HS-27A (cell line): ENCODE measurements at regions not wholly inside any gene's neighbourhood (a gene's known extent, or its start where the extent isn't known, plus 50 kb on each side); places are given as distances from the start of the nearest gene placed in this dataset.
A peak's percentile ranks its signal among the peaks of the same experiment; 100 is the strongest.
"Not testable (repeated sequence)": the region's sequence is repeated elsewhere in the genome, so short reads cannot be mapped to it uniquely, and the experiment has no call there.

ENCODE experiments used
- DNase-seq: peaks from one replicate; pipeline ENCODE4 v3.0.0-alpha.2; 2012; ENCODE audit warnings: low read depth, missing footprints

DNA sequence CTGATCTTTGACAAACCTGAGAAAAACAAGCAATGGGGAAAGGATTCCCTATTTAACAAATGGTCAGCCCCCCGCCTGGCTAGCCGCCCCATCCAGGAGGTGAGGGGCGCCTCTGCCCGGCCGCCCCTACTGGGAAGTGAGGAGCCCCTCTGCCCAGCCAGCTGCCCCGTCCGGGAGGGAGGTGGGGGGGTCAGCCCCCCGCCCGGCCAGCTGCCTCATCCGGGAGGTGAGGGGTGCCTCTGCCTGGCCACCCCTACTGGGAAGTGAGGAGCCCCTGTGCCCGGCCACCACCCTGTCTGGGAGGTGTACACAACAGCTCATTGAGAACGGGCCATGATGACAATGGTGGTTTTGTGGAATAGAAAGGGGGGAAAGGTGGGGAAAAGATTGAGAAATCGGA, 717.1 kb downstream of the COL12A1 start:
- DNase-seq = not testable (repeated sequence)

DNA sequence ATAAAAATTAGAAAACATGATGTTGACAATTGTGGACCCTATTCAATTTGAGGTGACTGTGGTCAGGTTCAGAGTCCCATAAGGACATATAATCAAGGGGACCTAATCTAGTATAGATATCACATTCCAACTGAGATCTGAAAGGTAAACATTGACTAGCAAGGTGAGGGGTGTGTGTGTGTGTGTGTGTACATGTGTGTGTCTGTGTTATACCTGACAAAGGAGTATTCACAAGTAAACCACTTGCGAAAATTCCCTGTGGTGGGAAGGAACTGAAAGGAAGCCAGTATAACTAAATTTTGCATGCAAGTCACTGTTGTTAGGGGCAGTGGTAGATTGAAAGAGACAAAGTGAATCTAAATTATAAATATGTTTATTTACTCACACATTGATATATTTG, 723.7 kb downstream of the COL12A1 start:
- DNase-seq = no peak

DNA sequence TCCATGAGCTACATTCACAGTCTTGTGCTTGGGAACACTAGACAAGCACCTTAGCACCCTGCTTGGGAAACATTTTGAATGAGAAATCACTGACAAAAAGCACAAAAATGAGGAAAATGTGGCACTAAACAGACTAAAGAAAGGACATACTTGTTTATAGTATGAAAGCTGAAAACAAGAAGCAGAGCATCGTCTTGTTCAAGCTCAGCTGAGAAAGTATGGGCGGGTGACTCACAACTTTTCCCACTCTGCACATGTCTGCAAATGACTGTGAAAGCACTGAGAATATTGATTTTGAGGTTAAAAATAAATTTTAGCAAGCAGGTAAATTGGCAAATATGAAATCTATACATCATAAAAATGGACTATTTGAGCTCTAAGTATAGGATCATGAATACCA, 725.3 kb downstream of the COL12A1 start:
- no peak for DNase-seq

DNA sequence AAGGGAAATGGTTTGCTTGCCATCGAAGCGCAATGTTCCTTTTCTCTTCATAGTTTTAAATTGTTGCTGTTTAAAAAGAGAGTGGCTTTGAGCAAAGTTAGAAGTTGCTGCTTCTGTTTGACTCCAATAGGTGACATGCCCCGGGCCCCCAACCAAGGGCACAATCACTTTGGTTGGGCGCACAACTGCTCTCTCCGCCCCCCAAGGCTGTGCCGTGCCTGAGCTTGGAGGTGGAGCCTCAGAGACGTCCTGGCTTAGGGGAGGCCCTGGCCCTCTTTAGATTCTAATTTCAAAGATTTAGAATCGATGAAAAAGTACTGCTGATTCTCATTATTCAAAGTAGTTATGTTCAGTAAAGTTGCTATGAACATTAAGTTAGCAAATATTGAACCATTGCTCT, 725.9 kb downstream of the COL12A1 start:
- DNase-seq = no peak

DNA sequence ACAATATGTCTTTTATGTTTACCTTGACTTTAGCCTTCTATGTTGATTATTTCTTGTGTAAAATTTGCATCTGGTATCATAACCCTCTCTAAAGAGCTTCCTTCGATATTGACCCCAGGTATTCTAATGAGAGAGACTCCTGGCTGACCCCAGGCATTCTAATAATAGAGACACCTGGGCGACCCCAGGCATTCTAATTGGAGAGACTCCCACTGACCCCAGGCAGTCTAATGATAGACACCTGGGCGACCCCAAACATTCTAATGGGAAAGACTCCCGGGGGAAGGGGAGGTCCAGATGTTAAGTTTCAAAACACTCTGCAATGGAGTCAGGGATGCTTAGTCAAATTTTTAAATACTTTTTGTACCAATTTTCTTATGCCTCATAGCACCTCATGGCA, 726.4 kb downstream of the COL12A1 start:
- DNase-seq = no peak

DNA sequence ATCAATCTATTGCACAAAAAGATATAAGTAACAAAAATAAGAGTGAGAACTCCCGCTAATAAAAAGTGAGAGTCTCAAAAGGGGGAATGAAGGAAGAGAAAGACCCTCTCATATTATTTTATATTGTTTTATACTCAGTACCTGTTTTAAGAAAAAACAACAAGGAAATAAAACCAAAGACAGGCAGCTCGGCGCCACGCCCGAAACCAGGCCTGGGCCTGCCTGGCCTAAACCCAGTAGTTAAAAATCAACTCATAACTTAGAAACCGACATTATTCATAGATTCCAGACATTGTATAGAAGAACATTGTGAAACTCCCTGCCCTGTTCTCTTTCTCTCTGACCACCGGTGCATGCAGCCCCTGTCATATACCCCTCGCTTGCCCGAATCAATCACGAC, 731.8 kb downstream of the COL12A1 start:
- DNase-seq = not testable (repeated sequence)

DNA sequence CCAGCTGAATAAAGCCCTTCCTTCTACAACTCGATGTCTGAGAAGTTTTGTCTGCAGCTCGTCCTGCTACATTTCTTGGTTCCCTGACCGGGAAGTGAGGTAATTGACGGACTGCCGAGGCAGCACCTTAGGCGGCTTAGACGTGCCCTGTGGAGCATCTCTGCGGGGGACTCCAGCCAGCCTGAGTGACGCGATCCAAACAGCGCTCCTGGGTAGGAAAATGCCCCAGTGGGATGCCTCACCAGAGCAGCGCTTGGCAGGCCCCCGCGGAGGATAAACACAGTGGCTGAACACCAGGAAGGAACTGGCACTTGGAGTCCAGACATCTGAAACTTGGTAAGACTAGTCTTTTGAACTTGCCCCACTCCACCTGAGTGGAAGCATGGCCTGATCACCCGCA, 737.3 kb downstream of the COL12A1 start:
- DNase-seq = not testable (repeated sequence)

DNA sequence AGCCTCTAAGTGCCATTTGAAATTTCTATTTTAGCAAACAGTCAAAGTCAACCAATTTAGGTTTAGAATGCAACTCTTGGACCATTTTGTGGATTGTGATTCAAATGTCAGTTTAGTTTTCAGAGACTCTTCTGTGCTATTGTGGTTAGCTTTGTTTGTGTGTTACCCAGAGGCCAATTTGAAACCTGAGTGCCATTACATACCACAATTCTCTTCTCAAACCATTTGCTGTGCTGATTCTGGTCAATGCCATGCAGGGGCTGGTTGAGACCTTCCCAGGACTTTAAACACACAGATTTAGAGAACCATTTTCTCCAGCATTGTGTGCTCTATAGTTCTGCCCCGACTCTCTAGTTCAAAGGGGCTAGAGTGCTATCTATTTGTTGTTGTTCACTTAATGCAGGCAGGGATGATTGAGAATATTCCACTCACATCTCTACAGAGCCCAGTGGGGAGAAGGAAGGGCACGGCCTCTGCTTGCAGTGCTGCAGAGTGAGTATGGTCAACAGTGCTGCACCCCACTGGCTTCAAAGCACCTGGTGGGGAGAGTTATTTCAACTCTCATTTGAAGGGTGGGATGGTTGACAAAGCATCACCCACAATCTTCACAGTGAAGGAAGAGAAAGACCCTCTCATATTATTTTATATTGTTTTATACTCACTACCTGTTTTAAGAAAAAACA, 738.2 kb downstream of the COL12A1 start:
- DNase-seq = no peak

DNA sequence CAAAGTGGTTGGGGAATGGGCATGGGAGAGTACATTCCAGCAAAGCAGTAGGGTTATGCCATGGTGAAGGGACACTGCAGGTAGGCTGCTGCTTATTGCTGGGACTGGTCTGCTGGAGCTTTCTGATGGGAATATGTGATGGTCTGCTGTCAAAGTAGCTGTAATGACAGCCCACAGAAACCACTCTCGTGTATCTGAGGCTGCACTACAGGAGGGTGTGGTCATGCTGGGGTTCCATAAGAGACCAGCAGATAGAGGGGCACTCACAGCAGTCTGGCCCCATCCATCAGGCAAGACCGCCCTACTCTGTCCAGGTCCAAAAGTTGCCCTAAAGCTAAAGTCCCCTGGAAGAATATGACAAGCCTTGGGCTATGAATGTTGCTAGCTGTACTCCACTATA, 739.3 kb downstream of the COL12A1 start:
- DNase-seq = no peak

DNA sequence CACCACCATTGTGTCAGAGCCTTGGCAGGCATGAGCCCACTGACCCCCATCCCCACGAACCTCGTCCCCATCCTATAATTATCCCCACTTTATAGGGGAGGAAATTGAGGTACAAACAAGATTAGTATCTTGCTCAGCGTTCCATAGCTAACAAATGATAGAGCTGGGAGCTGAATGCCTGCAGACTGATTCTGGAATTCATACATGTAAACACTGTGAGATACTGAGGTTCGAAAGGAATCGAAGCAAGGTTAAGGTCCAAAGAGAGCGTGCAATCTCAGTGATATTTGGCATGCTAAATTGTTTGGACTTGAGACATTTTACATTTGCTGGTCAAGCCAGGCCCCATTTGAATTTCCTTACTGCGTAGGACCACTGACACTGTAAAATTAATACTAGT, 746.6 kb downstream of the COL12A1 start:
- no peak for DNase-seq

DNA sequence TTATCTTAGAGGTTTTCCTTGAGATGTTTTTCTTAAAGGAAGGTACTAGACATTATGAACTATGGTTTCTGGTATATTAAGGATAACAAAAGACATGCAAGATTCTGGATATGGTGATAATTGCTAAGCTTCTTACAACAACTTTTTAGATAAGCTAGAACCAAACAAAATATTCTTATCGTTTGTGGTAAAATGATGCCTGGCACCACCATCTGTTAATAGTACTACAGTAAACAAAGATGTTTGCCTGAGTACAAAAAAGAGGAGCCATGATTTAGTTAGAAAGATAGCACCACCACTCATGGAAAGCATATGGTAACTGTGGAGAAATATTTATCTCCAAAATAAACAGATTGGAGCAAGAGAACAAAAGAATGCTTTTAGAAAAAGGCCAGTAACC, 747.3 kb downstream of the COL12A1 start:
- DNase-seq = no peak

DNA sequence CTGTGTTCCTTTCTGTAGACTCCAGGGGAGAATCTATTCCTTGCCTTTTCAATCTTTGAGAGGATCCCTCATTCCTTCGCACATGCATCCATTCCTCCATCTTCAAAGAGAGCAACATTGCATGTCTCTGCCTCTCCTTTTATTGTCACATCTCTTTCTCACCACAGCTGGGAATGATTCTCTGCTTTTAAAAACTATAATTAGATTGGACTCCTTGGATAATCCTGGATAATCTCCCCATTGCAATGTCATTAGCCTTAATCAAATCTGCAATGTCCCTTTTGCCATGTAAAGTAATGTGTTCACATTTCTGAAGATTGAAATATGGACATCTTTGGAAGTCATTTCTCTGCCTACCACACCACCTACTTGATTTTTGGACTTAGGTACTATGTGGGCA, 750.1 kb downstream of the COL12A1 start:
- no peak for DNase-seq

DNA sequence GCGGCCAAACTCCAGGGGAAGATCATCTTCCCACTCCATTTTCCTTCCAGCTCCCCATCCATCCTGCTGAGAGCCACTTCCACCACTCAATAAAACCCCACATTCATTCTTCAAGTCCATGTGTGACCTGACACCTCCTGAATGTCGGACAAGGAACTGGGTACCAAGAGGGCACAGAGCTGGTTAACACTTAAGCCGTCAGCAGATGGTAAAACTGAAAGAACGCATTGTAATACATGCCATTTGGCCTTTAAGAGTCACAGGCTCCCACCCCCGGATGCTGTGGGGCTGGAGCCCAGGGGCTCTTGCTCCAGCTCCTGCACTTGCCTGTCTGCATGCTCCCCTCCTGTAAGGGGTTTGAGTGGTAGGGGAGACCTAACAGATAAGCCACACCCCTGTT, 753.9 kb downstream of the COL12A1 start:
- DNase-seq = no peak

DNA sequence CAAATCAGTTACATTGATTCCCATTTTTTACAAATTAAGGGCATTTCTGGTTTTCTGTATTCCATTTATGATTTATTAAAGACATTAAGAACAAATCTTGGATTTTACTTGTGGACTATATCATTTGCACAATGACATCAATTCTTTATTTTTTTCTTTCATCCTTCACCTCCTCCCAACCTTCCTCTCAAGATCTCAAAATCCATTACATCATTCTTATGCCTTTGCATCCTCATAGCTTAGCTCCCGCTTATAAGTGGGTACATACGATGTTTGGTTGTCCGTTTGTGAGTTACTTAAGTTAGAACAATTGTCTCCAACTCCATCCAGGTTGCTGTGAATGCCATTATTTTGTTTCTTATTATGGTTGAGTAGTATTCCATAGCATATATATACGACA, 752.8 kb downstream of the CD109 start:
- DNase-seq = no peak

DNA sequence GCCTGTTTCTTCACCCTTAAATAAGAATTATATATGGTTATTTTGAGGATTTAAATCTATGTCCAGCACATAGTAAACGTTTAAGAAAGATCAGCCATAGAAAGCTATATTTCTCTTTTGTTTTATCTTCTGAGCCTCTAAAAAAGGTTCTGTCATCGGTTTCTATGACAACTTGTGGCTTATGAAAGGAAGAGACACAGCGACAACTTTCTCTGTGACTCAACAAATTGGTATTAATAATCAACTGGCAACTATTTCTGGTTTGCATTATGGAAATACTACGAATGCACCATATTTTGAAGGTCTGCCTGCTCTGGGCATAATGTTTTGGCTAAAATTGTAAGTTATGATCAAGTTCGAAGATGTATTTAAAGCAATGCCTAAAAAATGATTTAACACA, 751.0 kb downstream of the CD109 start:
- peak; percentile 8 for DNase-seq

DNA sequence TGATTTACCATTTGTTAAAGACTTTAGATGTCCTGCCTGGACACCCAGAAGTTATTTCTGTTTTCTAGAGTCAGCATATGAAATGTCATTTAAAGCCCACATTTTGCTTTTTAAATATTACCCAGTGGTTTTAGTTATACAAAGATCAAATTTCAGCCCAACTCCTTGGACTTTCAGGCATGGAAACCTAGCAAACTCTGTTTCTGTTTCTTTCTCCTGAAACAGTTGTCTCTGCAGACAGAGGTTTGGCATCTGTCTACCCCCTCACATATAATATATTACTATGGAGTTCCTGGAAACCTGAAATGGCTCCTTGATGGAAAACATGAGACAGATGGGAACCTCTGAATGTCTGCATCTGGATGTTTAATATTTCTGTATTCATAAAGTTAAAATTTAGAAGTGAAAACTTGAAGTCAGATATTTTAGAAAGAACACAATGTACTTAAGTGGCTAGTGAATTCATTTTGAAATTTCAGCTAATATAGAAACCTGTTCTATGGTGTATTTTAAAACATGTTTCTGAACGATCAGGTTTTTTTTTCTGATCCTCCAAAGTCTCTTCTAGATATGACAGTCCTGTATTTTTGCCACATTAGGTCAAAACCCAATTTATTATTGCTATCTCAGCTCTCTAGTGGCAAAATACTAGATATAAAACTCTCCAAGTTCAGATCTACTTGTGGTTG, 743.3 kb downstream of the CD109 start:
- no peak for DNase-seq

DNA sequence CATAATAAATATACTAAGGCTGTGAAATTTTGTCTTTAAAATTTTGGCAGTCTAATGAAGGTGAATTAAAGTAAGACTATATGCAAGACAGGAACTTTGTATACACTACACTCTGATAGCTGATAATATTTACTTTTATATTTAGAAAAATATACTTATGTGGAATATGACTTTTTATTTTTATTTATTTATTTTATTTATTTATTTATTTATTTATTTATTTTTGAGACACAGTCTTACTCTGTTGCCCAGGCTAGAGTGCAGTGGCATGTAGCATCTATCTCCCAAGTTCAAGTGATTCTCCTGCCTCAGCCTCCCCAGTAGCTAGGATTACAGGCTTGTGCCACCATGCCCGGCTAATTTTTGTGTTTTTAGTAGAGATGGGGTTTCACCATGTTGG, 742.4 kb downstream of the CD109 start:
- not testable (repeated sequence) for DNase-seq

DNA sequence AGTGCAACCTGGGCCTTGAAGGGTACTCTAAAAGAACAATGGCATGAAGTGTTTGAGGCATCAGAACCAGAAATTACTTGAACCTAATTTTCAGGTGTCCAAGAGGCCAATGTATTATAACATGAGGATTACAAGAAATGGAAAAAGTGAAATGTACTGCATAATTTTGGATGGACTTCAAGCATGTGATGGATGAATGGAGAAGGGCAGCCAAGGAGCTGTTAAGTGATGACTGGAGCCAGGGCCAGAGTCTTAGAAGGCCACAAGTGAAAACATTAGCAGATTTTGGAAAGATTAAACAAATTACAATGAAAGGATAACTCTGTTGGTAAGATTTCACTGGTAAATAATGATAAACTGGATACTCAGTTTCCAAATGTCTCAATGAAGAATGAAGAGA, 738.2 kb downstream of the CD109 start:
- DNase-seq = no peak

DNA sequence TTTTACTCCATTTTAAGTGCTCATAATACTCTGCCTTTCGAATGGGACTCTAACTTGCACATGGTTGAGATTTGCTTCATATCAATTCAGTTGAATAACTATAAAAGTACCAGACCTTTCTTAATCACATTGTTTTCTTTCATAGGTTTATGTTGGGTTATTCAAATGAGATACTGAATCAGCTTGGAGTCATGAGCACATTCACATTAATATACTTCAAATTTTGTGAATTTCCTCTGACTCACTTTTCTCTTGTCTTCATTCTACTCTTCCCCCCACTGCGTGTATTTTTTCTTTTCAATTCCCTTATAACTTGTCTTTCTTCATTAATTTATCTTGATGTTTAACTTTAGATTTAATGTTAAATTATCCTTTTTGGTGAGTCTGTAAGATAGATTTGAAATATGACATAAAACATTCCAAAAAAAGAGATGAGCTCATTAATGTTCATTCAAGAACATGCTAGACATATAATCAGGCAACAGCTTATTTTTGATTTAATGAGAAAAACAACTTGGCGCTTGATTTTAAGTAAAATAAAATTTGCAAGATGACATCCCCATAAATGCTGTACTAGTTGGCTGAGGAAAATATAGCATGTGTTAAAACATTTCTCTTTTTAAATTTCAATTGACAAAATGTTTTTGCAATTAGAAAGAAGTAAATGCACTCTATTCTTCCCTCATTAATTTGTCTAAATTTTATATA, 736.0 kb downstream of the CD109 start:
- no peak for DNase-seq

DNA sequence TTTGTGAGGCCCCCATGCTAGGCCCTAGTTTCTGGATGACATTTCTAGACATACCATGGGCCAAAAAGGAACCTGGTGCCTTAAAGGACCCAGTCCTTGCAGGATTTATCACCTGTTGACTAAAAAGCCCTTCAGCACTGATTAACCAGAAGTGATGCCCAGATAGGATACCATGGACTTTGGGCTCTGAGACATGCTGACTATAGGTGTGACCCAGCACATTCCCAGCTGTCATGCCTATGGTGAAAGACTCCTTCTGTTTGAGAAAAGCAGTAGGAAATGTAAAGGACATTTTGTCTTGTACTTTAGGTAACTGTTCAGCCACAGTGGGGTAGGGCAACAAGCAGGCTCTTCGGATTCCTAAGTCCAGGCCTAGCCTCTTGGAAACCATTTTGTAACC, 724.2 kb downstream of the CD109 start:
- no peak for DNase-seq

DNA sequence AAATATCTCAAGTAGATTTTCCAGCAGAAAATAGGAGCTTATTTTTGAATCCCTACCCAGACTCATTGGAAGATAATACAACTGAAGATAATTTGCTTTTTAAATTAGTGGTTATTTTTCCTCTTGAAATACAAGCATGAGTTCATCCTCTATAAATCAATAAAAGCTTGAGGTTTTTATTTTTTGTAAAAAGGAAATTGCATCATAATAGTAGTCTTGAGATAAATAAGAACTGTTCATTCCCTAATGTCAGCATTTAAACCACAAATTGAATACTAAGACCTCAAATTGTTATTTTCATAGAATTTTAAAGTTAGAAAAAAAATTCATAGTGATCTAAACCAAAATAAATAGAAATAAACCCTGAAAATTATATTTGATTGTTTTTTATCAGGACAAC, 719.1 kb downstream of the CD109 start:
- DNase-seq = no peak

DNA sequence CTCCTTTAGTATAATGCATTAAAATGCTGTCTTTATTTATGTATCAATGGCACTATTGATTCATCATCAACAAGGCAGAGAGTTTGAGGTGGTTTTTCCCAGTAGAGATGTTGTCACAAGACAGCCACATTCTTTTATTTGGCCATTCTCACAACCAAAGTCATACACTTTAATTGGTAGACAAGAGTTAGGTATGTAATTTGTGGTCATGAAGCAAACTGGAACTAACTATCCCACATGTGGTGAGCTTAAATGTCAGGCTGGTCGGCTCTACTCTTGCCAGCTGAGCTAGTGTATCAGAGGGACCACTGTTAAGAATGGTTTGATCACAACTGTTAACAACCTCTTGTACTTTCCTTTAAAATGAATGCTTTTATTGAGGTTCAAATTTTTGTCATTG, 714.6 kb downstream of the CD109 start:
- DNase-seq = no peak

DNA sequence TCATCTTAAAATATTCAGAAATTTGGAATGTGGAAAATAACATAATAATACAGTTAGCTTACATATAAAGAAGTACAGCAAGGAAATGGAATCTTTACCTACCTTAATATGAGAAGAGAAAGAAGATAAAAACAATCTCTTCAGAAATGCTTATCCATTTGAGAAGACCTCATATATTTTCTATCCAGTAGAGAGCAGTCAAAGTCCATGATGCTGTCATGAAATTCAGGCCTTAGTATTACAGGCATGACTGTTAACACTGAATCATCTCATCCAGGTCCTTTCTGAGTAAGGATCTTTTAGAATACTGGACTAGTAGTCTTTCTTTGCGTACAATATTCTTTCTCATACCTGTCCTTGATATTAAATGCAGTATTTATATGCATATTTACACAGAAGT, 713.4 kb downstream of the CD109 start:
- peak; percentile 4 for DNase-seq
